Superior temporal gyrus (tissue), 1 donor: ENCODE measurements at regions not wholly inside any gene's neighbourhood (a gene's known extent, or its start where the extent isn't known, plus 50 kb on each side); places are given as distances from the start of the nearest gene placed in this dataset.
"Not testable (repeated sequence)": the region's sequence is repeated elsewhere in the genome, so short reads cannot be mapped to it uniquely, and the experiment has no call there.

Source experiments
- DNase-seq: peaks from one replicate; pipeline ENCODE4 v3.0.0-alpha.2; 2016; ENCODE audit errors: extremely low spot score

DNA sequence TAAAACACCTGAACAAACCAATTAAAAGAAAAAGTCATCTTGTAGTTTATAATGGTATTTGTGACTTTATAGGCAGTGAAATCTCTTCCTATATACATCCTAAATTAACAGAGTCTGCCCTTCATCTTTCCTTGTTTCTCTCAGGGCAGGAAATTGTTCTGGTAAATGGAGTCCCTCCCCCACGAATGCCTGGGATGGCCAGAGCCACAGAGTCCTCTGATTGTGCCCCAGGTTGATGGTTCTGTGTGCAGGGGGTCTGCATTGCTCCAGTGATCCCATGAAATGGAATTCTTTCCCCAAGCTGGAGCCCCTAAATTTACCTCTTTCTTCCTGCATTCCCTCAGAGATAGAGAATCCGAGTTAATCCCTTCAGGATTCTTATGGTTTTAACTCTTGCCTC lies 155.5 kb downstream of the MTX2 start:
- no peak for DNase-seq

DNA sequence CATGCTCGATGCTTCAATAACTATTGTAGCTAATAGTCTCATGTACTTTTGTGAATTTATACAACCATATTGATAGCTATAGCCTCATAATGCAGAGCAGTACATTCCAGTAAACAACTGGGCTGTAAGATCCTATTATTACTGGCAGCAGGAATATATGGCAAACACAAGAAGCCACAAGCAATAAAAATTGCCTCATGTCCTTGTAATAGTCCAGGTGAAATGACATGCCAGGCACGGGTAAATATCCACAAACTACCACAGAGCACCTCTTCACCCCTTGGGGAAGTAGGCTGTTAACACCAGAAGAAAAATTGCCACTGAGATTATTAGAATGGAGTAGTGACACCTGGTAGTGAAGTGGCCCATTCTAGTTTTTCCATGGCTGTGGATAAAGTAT lies 158.3 kb downstream of the MTX2 start:
- DNase-seq = no peak

DNA sequence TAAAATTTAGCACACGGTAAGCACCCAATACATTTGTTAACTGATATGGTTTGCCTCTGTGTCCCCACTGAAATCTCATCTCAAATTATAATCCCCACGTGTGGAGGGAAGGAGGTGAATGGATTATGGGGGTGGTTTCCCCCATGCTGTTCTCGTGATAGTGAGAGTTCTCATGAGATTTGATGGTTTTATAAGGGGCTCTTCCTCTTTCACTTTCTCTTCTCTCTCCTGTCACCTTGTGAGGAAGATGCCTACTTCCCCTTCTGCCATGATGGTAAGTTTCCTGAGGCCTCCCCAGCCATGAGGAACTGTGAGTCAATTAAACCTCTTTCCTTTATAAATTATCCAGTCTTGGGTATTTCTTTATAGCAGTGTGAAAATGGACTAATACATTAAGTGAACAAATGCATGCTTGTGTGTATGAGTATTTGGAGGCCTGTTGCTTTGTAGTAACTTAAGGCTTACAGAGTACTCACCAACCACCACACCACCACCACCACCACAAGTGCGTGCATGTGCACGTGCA lies 159.8 kb downstream of the MTX2 start:
- DNase-seq = not testable (repeated sequence)

DNA sequence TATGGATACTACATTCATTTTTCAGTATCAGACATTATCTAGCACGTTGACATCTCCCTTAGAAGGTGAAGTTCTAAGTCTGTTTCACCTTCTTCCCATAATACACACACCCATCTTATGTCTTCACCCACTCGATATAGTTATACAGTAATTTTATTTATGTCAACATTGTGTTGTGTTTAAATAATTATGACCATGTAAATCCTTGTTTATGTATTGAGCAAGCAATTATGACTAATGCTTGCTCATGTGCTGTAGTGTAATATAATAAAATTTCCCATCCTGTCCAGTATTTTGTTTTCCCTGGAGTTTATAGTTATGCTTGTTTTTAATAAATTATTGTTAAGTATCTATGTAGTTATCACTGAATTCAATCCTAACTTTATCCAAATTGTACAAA lies 163.2 kb downstream of the MTX2 start:
- DNase-seq = no peak

DNA sequence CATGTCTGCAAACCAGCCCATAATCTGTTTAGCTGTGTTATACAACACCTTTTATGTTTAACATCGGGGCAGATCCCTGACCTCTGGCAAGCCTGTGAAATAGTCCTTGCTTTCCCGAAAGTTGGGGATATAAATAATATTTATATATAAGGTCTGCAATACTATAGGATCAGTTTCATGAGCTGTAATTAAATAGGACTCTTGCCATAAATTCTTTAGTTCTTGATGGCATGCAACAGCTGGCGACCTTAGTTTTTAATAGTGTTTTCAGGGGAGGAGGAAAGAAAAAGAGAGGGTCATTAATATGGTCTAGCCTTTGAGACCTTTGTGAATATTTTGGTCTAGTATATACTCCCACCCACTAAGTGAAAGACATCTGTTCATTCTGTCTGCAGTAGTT lies 166.5 kb downstream of the MTX2 start:
- DNase-seq = no peak

DNA sequence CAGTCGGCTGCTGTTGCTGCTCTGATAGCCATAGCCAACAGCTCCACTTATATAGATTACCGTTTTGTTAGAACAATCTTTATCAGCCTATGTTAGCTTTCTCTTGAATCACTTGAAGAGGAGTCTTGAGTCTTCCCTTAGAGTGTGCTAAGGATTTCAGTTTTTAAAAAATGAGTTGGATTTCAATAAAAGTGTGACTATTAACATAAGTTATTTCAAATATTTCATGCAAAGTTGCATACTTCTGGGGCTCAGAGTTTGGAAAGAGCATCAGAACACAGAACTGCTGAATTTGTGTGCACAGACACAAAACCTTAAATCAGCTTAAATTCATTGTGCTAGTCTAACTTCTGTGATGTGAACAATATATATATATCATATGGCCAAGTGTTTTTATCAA lies 174.7 kb downstream of the MTX2 start:
- DNase-seq = no peak

DNA sequence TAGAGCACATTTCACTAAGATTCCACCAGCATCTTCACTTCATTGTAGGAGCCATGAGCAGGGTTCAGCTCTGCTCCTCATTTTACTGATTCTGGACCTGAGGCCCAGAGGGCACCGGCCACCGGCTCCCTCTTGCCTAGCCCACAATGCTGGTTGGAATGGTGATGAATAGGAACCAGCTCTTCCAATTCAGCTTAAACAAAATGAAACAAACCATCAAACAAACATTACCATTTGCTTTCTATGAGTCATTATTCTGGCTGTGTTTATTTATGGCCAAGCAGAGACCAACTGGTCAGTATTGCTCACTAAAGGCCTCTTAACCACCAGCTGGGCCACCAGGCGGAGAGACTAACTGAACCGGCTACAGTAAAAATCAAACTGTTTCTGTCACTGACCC lies 176.7 kb downstream of the MTX2 start:
- DNase-seq = no peak

DNA sequence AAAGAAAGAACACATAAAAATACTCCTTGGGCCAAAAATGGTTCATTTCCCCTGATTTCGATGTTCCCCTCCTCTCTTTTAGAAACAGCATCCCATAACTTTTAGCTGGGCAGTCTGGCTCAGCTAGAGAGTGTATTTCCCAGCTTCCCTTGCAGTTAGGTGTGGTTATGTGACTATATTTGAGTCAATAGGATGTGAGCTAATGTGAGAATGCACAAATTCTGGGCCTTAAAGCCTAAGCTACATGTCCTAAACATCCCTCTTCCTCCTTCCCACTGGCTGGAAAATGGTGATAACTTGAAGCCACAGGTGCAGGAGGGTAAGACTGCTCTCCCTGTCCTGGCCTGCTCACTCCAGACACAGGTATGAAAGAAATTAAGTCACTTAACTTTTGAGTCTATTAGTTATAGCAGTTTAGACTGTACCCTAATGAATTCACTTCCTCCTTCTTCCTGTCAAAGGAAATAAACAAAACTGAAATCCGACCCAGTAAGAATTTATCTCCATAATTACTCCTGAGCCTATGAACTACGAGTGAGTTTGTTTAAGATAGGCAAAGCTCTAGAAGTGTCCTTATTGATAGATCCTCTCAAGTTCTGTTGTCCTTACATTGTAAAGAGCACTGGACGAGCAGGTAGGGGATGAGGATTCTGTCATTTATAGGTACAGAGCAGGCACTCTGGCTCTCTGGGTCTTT lies 177.6 kb downstream of the MTX2 start:
- no peak for DNase-seq

DNA sequence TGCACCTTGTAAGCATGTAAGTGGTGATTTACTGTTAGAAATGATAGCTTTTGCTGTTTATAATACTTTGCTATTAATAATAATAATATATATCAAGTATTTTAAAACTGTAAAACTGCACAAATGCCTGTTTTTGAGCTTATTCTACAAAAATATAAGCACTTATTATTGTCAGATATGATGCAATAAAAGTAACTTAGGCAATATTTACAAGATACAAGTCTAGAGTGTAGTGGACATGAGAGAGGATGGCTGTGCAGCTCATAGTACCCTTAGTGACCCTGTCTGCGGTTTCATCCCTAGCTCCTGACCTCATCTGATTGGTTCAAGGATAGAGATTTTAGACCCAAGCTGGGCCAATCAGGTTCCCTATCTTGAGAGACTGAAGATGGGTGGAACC lies 178.4 kb downstream of the MTX2 start:
- no peak for DNase-seq

DNA sequence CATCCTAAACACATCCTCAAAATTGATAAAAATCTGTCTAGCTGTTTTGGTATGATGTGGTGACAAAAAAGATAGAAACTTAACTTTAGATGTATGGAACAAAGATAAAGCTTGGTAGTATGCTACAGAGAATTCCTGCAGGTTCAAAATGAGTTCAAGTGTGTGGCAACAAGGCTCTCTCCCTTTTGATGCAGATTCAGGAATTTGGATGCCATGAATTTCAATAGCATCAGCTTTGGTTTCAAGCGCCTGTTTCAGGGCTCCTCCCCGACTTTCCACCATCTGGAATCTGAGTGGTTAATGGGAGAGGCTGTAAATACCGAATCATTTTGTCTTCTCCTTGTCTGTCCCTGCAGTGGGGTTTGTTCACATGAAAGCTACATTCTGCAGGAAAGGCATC lies 180.6 kb downstream of the MTX2 start:
- no peak for DNase-seq

DNA sequence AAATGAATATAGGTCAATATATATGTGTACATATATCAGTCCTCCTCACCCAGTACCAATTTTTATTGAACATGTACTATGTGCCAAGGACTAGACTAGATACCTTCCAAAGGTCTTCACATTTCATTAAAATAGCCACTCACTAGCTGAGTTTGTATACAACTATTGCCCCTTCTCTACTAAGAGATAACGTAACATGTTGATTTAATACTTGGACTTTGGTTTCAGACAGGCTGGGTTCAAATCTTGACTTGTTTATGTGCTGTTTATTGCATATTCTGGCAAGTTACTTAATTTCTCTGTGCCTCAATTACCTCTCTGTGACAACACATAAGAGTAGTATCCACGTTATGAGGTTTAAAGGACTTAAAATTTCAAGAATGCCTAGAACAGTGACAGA lies 184.5 kb downstream of the MTX2 start:
- DNase-seq = no peak

DNA sequence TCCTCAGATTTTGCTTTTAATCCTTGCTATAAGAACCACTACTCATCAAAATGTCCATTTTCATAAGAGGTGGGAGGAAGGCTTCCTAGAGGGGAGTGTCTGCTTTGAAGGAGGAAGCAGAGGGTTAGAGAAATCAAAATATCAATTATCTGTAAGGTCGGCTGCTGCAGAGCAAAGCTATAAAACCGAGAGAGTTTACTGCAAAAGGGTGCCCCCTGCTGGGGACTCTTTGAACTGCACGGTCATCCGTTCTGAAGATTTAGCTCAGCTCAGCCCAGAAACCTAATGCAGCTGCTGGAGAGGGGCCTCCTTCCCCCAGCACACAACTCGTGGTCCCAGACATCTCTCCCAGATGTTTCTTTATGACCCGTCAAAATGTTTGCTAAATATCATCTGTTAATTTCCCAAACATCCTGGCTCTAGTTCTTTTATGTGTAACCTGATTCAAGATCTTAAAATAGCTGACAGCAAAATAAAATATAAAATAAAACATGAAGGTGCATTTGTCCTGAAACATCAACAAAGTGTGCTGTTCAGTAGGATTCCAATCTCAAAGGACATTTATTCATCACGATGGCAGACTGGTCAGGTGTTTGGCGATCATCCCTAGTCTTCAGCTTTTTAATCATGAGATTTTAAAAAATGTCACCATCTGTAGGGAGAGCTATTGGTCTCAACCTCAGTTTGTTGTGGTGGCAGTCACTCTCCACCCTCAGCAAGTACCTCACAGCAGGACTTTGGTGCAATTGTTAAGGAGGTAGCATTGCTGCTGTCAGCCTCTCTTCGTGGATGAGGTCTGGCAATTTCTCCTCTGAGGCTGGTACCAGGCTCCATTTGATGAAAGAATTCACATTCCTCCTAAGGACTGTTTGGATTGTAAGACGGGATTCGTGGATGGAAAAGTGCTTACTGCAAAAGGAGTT lies 185.9 kb downstream of the MTX2 start:
- peak; percentile 96 for DNase-seq

DNA sequence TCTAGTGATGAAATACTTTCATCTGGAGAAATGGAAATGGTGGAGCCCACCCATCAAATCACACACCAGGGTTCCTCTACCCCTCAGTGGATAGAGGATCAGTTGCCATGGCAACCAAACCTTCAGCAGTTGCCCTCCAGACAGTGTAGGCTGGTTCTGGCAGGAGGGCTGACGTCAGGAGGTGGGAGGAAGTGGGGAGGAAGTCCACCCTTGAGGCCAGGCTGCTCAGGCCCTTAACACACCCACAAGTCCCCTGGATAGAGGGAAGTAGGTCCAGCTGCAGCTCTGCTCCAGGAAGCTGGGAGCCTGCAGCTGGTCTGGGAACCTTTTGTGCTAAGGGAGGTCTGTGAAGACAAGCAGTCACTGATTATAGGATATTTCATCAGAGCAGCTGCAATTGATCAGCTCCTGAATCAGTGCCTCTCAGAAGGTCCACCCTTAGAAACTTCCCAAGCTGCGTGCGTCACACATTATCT lies 186.6 kb downstream of the MTX2 start:
- no peak for DNase-seq

DNA sequence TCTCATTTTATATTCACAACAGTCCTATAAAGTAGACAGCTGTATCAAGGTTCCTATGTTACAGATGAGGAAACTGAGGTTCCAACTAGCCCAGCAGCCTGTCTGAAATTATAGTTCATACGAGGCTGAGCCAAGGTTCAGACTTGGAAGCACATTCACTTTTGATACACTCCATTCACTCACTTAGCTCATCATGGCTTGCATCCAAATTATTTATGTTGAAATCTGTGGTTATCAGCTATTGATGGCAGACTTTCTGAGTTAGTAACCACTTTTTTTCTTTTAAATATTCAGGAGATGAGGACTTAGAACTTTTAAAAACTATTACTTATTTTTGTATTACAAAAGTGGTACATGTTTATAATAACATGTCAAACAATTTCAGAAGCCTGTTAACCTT lies 188.2 kb downstream of the MTX2 start:
- no peak for DNase-seq

DNA sequence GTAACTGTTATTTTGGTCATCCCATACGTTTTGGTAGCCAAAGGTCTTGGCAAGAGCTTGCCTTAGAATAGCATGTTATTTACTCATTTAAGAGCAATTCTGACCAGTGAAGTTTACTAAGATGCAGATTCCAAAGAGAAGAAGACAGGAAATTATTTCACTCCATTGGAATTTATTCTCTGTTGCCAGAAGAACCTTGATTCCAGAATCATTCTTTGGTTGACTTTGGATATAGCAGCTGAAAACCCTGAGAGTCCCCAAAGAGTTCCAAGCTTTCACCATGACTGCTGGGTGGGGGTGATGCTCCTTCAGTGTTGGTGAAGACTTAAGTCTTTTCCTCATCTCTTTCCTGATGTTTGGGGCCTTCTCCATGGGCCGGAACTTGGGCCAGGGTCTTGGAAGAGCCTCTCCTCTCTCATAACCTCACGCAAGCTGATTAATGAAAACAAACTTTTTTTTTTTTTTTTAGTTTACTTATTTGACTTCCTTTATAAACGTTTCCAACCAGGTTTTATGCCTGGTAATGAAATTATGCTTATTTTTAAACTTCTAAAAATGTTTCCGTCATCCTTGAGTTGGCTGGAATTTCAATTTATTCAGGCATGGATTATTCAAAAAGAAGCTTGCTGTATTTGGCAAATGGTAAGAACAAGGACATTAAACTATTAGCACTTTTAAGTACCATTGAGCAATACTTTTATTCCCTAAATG lies 192.0 kb downstream of the MTX2 start:
- DNase-seq = no peak

DNA sequence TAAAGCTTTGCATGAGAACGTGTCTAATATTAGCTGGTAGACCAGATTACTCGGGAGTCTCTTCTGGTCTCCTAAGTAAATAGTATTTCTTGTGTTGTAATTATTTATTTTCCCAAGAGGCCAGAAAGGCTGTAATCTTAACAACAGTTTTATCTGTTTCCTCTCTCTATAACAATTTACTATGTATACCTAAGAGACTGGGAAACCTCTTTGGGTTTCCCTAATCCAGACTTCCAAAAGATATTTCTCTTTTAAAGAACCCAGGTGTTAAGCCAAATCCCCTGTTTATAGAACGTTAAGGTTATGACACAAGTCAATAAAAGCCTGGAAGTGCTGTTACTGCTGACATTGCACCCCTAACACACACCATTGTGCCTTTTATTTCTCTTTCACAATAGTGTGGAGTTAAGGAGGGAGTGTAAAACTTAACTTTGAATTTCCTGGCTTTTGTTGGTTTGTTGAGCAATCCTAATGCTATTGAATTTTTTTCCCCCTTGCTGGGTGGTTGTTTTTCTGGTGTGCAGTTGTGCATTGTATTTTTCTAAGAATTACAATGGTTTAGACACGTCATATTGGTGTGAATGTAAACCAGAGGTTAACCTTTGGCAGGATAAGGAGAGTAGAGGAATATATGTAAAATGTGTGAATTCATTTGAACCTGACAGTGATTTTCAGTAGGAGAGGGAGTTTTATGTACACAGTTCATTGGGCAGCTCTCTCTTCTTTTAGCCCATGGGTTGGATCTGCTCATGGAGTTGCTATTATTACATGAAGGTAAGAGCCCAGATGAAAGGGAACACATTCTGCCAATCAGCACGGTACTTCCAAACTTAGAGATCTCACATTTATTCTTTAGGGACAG lies 192.8 kb downstream of the MTX2 start:
- DNase-seq = no peak

DNA sequence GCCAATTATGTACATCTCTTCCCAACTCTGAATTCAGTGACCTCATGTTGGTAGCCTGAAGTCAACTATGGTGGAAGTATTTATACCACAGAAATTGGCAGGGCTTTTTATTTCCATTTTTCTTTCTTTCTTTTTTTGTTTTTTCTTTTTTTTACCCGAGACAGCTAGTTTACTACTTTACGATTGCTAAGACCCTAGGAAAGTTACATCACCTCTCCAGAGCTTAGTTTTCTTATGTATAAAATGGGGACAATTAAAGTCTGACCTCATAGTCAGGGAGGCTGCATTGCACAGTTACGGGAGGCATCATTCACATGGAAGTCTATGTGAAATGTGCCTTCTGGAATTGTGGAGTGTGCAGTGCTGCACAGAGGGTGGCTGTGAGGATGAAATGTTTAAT lies 194.3 kb downstream of the MTX2 start:
- DNase-seq = no peak

DNA sequence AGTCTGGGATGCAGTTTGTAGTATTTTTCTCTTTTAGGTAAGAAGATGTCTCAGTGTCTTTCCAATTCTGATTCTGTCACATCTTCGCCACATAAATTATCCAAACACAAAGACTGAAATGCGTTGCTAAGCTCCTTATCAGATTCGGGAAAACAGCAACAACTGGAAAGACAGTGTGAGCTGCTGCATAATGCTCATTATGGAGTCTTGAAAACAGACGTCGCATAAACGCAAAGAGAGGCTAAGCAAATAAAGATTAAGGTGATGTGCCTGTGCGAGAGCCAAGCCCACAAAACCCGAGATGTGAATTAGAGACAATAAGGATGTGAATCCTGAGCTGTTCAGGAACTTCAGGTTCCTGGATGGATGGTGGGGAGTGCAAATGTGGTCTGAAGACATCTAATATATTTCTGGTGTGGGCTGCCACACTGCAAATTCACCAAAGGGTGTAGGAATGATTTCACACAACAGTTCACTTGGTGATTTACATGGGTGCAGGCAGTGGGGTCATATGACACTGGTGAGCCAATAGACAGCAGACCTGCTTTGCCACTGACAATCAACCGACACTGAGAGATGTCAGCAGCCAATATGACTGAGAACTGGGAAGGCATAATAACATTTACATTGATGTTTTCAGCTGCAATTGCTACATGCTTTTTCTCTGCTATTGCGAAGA lies 195.8 kb downstream of the MTX2 start:
- DNase-seq = no peak

DNA sequence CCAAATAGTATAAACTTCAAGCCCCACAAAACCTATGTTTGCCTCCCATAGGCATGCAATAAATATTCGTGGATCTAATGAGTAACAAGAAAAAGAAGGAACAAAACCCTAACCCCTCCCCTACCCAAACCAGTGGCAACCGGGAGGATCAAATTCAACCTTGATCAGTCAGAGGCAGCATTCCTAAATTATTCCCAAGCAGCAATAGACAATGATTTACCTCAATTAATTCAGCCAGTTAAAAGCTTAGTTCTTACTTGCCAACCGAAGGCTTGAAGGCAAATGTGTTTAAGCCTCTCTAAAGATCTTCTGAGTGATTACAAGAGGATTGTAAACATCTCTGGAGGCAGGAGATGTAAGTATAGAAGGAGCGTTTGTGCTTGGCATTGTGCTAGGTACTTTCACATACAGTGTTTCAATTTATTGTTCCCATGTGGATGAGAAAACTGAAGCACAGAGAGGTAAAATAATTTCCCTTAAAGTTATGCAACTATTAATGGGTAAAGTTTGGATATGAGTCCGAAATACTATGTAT lies 197.7 kb downstream of the MTX2 start:
- DNase-seq = no peak

DNA sequence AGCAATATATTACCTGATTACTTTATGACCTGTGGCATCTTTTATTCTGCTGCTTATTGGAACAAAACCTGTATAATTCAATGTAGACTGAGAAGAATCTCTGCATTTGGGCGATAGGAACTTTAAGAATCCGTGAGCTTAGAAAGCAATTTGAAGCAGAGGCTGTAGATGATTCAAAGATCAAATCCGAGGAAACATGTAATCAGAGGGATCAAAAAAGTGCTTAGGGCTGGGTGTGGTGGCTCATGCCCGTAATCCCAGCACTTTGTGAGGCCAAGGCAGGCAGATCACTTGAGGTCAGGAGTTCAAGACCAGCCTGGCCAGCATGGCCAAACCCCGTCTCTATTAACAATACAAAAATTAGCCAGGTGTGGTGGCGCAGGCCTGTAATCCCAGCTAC lies 198.4 kb downstream of the MTX2 start:
- DNase-seq = no peak
